Activated naive CD4-positive, alpha-beta T cell (primary cell): ENCODE measurements at regions not wholly inside any gene's neighbourhood (a gene's known extent, or its start where the extent isn't known, plus 50 kb on each side); places are given as distances from the start of the nearest gene placed in this dataset.

Source experiments
- DNase-seq, 4 experiments: peaks; one replicate each; lab custom pipeline; 2025; lab: John Stamatoyannopoulos, UW

DNA sequence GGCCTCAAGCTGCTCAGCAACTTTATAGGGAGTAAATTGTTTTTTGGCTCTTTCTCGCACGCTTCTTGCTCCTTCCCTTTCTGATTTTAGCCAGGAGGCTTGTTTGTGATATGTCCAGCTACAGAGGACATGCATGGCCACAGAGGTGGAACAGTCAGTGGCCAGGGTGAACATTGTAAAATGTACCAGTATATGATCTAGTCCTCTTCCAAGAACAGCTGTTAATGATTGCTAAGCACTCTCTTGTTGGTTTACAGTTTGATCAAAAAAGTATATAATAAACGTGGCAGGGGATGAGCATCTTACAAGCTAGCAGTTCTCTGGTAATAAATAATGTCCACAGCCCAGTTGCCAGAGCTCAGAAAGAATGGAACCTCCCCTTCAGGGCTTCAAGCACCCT lies 461.7 kb upstream of the DYNLRB2 start:
- DNase-seq = no peak

DNA sequence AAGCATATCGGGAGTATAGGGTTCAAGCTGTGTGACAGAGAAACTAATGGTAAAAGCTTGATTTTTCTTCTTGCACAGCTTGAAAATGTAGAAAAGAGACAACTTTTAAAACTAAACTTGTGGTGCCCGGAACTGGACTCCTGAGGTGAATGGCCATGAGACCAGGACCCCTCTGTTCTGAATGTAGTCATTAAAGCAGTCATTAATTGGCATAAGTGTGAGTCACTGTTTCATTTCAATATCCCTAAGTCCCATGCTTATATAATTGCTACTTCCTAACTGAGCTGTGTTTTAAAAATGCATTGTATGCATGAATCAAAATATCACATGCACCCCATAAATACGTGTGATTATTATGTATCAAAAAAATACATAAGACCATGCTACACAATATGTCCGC lies 463.1 kb upstream of the DYNLRB2 start:
- DNase-seq = no peak

DNA sequence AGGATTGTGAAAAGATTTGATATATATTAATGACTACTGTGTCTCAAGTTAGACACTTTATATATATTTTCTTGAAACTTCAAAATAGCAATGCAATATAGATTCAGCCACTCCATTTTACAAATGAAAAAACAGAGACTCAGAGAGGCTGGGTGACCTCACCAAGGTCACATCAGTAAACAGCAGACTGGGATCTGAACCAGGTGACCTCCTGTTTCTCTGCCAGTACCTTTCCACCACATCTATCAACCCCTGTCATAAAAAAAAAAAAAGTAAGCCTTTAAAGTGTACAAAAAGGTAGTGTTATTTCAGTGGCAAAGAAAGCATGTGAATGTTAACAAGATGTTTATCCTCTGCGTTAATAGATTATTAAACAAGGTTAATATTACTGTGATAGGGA lies 466.5 kb upstream of the DYNLRB2 start:
- no peak for DNase-seq

DNA sequence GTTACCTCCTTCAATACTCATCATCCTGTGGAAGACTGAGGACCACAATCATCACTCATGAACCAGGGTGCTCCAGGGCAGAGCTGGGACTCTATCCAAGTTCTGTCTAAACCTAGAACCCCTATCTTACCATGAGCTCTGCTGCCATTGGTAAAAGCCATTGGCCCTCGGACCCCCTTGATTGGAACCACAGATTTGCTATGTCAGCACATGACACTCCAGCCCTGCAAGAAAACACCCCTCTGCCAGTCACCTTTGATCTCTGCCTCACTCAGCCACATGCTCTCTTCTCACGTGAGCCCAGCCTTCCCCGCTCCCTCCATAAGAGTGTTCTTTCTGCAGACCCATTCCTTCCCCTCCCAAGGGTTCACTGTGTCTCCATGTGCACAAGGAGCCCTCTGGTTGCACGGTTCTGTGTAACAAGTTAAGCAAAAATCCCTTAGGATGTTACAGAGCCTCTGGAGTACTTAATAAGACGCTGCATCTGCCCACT lies 468.8 kb upstream of the DYNLRB2 start:
- no peak for DNase-seq

DNA sequence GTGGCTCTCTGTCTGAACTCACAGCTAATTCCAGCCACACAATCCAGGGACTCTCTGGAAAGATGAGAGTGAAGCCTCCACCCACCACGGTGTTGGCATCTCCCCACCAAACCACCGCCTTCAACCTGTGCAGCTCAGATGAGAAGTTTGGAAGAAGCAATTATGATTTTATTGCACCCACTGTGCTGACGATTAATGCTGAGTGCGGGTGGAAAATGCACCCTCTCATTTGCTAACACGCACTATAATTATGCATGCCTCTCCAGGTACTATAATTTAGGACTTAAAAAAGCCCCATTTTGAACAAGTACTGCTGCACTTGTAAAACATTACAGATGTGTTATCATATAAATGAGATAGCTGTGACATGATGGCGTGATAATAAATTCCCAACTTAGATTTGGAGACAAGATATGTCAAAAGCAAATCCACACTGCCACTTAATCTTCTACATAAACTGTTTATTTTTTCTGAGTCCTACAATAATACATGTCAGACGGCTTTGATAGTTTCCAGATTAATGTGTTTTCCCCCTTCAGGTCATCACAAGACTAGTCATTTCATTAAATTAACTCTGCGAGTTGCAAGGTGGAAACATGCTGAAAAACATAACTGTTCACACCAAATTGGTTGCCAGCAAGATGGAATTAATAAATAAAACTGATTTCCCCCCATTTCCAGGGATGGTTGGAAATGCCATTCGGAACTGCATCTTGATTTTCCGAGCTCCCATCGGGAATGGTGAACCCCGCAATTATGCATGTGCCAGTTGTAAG lies 466.5 kb upstream of the MAF start:
- DNase-seq = no peak

DNA sequence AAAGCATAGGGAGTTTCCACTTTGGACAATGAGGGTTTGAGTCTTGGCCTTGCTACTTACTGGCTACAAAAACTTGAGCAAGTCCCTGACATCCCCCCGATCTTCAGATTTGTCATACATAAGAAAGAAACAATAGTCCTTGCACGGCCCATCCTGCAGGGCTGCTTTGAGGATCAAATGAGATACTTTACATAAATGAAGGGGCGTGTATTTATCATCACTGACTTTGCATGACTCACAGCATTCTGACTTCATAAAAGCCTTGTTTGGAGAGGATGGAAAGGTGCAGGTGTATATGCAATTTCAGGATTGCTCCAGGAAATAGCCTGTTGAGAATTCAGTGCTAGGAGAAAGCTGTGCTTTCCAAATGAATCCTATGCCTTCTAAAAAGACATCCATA lies 465.0 kb upstream of the MAF start:
- DNase-seq = no peak

DNA sequence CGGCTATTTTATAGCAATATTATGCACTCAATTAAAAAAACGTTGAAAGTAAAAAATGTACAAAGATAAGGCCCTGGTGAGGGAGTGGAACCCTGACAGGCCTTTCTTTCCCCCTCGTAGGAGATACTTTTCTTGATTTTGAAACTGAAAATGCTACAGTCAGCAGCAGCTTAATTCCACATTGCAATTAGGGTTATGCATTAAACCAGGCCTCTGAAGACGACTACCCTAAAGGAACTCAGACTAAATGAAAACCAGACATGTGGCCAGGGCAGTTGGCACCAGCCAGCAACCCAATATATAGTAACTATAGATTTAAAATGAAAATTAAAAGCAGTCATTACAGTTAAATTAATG lies 463.2 kb upstream of the MAF start:
- no peak for DNase-seq

DNA sequence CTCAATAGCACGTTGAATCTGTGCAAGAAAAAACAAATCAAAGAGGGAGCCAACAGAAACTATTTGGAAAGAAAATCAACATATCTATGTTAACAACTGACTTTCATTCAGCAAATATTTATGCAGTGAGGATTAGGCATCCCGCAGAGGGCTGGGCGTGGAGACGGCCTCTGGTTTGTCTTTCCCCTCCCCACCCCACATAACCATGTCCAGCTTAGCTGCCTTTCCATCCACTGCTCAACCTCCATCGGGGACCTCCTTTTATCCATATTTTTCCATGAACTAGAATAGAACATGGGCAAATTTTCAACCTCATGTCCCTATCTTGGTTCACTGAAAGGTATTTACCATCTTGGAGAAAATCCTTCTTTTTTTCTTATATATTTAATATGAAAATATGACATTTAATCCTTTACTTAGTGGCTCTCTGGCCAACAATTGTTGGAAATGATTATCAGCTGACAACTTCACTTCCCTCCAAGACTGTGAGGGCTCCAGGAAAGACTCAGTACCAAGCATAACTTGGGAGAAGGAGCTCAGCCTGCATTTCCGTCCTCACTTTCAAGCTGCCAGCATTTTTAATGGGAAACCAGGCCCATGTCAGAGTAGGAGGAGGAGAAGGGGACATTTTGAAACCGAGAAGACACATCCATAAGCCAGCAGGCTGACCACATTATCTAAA lies 462.6 kb upstream of the MAF start:
- no peak for DNase-seq

DNA sequence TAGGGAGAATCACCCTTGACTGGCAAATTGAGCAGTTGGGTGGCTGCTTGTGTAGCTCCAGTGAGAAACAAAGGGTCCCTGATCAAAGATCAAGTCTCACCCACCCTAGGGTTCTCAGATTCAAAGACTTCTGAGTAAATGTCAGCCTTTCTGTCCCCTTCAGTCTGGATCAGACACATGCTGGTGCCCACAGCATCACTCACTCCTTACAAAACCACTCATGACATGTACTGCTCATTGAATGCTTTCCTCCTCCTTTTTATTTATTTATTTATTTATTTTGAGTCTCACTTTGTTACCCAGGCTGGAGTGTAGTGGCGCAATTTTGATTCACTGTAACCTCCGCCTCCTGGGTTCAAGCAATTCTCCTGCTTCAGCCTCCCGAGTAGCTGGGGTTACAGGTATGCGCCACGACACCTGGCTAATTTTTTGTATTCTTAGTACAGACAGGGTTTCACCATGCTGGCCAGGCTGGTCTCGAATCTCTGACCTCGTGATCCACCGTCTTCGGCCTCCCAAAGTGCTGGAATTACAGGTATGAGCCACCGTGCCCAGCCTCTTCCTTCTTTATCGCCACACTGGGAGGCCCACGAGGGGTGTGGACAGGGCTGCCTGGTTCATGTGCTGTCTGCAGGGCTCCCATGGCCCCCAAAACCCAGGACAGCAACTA lies 462.0 kb upstream of the MAF start:
- no peak for DNase-seq

DNA sequence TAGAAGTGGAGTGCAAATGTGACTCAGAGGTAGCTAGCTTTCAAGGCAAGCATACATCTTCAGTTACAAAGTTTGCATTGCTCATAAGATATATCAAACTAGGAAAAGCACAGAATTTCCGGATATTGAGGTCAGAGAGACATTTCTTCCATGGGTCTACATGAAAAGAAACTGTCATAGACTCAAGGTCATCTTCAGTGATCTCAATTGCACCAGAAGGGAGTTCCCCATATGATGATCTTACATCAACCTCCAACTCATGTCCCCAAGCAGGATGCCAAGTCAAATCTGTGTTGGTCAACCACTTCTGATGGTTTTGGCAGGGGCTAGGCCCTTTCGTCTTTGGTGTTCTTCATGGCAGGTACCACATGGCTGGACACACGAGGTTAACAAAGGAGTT lies 459.9 kb upstream of the MAF start:
- DNase-seq = no peak

DNA sequence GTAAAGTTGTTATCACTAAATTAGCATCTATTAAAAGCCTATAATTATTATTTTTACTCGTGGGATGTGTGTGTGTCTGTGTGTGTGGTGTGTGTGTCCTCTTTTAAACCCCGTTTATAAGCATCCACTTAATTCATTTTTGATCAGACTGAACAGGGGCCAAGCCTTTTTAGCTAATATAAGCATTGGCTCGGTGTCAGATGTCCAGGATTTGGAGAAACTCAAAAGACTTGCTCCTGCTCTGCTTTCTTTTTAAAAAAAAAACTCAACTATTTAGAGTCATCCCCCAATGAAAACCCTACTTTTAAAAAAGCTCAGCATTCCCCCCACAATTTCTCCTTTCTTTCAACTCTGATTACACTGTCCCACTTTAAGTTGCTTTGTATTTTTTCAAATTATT lies 459.3 kb upstream of the MAF start:
- no peak for DNase-seq

DNA sequence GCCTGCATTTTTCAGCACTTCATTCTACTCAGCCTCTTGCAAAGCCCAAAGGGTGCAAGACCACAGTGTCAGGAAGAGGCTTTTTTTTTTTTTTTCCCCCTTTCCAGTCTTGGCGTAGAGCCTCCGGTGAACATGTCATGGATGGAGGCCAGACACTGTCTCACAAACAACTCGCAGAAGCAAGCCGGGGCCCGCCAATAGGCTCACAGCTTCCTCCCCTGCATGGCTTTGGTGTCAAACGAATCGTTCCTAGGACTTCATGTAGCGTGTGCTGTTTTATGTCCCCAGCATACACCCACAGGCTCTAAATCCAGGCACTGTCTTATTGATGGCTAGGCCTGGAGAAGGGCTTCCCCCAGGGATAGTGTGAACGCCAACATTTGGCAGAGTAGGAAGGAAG lies 457.7 kb upstream of the MAF start:
- DNase-seq = no peak

DNA sequence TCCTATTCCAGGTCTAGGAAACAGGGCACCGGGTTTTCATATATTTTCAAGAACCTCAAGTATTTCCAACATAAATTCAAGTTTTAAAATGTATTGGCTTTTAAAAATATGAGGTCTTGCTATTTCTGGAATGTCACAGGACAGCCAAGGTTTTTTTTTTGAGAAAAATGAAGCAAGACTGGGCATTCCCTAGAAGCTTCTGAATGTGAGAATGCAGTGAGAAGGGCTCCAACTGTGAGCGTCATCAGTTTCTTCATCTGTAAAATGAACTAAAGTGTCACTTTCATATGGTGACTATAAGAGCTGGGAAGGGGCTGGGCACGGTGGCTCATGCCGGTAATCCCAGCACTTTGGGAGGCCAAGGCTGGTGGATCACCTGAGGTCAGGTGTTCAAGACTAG lies 455.8 kb upstream of the MAF start:
- DNase-seq = no peak

DNA sequence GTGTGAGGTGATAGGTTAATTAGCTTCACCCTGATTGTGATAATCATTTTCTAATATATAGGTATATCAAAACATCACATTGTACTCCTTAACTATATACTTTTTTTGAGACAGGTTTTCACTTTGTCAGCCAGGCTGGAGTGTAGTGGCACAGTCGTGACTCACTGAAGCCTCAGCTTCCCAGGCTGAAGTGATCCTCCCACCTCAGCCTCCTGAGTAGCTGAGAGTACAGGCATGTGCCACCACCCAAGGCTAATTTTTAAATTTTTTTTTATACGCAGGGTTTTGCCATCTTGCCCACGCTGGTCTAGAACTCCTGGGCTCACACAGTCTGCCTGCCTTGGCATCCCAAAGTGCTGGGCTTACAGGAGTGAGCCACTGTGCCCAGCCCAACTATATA lies 455.3 kb upstream of the MAF start:
- no peak for DNase-seq

DNA sequence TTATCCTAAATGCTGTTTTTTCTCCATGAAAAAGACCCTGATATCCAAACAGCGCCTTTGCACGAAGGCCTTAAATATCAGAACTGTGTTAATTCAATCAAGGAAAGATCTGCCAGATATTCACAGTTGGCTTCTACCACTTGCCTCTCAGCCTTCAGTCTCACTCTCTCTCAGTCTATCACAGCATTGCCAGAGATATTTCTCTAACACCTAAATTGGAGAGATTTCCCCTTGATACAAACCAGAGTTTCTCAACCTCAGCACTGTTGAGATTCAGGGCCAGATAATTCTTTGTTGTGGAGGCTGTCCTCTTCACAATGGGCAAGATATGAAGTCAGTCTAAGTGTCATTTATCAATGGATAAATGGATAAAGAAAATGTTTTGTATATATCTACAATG lies 454.1 kb upstream of the MAF start:
- no peak for DNase-seq

DNA sequence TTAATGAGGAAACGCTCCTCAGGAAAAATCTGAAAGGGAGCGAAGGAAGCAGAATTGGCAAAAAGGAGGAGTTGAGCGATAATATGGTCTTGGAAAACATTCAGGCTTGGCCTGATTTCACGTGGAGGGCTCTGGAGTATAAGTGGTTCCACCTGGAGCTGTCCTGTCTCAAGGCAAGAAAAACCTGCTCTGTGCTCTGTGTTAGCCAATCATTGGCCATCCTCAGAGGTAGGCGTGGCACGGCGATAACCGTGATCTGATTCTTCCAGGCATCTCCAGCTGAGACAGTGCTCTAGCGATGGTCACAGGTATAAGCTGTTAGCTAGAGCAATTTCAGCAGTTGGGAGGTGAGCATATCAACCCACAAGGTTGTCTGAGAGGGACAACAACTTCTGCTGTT lies 450.5 kb upstream of the MAF start:
- no peak for DNase-seq

DNA sequence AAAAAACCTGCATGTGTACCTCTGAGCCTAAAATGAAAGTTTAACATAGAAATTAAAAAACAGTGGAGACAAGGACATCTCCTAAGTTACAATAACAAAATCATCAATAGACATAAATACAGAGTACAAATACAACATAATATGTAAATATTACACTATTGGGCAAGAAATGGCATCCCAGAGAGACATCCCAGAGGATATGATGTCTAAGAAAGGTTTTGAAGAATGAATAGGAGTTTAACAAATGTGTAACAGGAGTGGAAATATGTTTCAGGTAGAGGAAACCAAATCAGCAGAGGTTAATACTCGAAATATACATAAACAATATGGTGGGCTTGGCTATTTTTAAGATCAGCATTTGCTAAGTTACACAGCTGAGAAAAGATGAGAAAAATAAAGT lies 447.7 kb upstream of the MAF start:
- DNase-seq = no peak

DNA sequence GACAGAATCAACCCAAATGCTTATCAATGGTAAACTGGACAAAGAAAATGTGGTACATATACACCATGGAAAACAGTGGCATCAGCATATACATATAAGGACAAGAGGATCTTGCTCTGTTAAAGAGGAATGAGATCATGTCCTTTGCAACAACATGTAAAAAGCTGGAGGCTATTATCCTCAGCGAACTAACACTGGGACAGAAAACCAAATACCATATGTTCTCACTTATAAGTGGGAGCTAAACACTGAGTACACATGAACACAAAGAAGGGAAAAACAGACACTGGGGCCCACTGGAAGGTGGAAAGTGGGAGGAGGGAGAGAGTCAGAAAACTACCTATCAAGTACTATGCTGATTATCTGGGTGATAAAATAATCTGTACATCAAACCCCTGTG lies 447.3 kb upstream of the MAF start:
- no peak for DNase-seq

DNA sequence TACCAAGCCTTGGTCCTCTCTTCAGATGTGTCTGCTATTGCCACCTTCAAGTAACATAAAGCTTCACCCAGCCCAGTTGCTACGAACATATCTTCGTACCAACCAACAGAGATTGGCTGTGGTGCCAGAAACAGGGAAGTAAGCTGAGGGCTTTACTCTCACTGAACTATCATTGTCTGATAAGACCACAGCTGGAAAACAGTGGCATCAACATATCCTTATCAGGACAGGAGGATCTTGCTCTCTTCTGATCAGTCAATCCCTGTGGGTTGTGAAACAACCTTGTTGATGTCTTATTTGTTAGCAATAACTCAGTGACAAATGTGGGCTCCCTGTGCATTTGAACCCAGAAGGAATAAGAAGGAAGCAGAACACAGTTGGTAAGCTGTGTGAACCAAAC lies 446.3 kb upstream of the MAF start:
- DNase-seq = no peak

DNA sequence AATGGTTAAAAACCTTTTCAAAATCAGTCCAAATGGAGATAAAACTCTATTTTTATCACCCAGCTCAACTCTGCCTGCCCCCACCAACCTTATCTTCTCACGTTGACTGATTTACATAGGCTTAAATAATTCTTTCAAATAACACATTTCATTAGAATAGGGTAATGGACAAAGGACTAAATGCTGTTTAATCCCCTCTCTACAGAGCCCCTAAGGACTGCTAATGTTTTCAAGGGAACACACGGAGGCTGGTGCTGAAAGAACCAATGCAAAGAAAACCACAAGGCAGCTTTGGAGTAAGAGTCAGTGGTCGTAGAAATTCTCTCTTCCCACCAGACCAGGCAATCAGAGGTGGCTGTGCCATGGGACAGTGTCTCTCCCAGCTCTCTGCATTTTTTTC lies 445.7 kb upstream of the MAF start:
- DNase-seq = no peak

DNA sequence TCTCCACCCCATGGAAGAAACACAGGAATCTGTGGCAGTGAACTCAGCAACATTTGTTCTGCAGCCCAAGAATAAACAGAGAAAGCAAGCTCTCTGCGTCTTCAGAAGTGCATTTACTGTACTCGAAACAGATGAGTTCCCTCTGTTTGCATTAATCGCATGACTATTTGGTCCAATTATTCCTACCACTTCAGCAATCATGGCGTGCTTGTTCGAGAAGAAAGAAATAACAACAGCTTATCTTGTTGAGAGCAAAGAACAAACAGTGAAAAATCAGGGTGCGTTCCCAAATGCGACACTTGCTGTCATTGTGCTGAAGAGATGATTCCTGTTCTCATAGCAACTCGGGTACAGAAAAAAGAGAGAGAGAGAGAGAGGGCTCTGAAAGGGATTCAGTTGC lies 445.3 kb upstream of the MAF start:
- DNase-seq = no peak

DNA sequence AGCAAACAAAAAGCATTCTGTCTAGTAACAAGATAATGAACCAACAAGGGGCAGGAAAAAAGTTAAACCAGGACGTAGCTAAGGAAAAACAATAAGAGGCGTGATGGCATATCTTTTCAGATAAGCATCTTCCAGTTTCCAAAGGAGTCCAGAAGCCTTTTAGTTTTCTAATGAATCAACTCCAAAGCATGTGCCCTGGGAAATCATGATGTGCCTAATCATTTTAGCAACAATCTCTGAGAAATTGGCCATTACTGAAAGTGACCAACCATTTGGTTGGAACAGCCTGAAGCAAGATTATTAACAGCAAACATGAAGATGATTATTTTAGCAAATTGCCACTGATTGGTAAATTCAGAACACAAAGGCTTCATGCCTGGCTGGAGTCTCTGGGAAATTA lies 440.9 kb upstream of the MAF start:
- no peak for DNase-seq

DNA sequence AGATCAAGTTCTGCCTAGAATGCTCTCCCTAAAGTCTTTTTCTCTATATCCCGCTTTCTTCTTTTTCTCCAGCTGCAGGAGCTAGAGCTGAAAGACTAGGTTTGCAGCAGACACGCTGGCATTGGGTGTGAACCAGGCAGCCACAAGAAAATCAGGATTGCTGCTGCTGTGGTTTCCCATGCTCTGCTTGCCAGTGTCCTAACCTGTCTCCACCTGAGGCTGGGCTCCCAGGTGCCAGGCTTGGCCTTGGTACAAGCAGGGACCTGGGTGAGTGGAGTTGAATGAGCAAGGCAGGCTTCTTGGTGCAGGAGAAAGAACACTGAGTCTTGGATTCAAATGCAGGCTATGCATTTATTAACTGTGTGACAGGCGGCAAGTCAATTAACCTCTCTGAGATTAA lies 440.3 kb upstream of the MAF start:
- DNase-seq = no peak
